RPMI7951 (cell line): ENCODE measurements at regions not wholly inside any gene's neighbourhood (a gene's known extent, or its start where the extent isn't known, plus 50 kb on each side); places are given as distances from the start of the nearest gene placed in this dataset.

Experiments
- DNase-seq: peaks from one replicate; pipeline ENCODE4 v3.0.0-alpha.2; 2012; ENCODE audit warnings: low read depth

- DNase-seq: no peak
These were observed 192.3 kb upstream of the MAF start for GRCh38 chr16:79792664-79793351.

- DNase-seq: no peak
These were observed 191.5 kb upstream of the MAF start for GRCh38 chr16:79792076-79792475.

- DNase-seq: no peak
These were observed 190.3 kb upstream of the MAF start for GRCh38 chr16:79790854-79791253.

GRCh38 chr16:79788949-79789348, 188.4 kb upstream of the MAF start:
- no peak for DNase-seq

GRCh38 chr16:79786389-79786788, 185.9 kb upstream of the MAF start:
- no peak for DNase-seq

- no peak for DNase-seq
These were observed 183.5 kb upstream of the MAF start for GRCh38 chr16:79784007-79784406.

GRCh38 chr16:79777679-79778078, 177.1 kb upstream of the MAF start:
- DNase-seq: no peak

GRCh38 chr16:79776243-79776847, 175.8 kb upstream of the MAF start:
- DNase-seq: peak; percentile 33

GRCh38 chr16:79772784-79773183, 172.2 kb upstream of the MAF start:
- no peak for DNase-seq

GRCh38 chr16:79772048-79772447, 171.5 kb upstream of the MAF start:
- DNase-seq: no peak

GRCh38 chr16:79770244-79771064, 169.9 kb upstream of the MAF start:
- DNase-seq: peak; percentile 84

GRCh38 chr16:79769928-79770243, 169.3 kb upstream of the MAF start:
- DNase-seq: no peak

GRCh38 chr16:79769270-79769927, 168.9 kb upstream of the MAF start:
- DNase-seq: no peak

GRCh38 chr16:79768276-79768970, 167.9 kb upstream of the MAF start:
- no peak for DNase-seq

GRCh38 chr16:79767421-79768275, 167.1 kb upstream of the MAF start:
- DNase-seq: peak; percentile 7

- DNase-seq: no peak
These were observed 165.4 kb upstream of the MAF start for GRCh38 chr16:79765901-79766394.

- no peak for DNase-seq
These were observed 164.9 kb upstream of the MAF start for GRCh38 chr16:79765431-79765830.

- no peak for DNase-seq
These were observed 164.0 kb upstream of the MAF start for GRCh38 chr16:79764415-79765110.

- DNase-seq: no peak
These were observed 161.7 kb upstream of the MAF start for GRCh38 chr16:79762217-79762616.
